GM21528 (cell line): ENCODE measurements at regions not wholly inside any gene's neighbourhood (a gene's known extent, or its start where the extent isn't known, plus 50 kb on each side); places are given as distances from the start of the nearest gene placed in this dataset.

Experiments used
- ATAC-seq: cut with Tn5 transposase; IDR thresholded peaks from one replicate; pipeline ENCODE4 v1.9.1; 2021; ENCODE audit warnings: mild to moderate bottlenecking, moderate library complexity; ENCODE audit not compliant: unreplicated experiment, low FRiP score

DNA sequence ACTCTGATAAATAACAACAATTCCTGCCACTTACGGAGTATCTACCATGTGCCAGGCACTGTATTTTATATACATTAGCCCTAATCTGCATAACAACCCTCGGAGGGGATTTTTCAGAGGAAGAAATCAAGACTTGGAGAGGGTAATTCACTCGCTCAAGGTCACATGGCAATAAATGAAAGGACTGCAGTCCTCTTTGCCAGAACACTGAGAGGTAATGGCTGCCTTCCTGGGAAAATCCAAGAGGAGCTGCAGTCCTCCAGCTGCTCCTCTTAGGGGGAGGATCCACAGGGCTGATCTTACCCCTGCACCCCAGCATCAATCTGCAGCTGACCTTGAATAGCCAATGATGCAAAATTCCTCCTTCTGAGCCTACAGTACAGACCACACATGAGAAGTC lies 114.1 kb upstream of the RPL38 start:
- ATAC-seq: no peak

DNA sequence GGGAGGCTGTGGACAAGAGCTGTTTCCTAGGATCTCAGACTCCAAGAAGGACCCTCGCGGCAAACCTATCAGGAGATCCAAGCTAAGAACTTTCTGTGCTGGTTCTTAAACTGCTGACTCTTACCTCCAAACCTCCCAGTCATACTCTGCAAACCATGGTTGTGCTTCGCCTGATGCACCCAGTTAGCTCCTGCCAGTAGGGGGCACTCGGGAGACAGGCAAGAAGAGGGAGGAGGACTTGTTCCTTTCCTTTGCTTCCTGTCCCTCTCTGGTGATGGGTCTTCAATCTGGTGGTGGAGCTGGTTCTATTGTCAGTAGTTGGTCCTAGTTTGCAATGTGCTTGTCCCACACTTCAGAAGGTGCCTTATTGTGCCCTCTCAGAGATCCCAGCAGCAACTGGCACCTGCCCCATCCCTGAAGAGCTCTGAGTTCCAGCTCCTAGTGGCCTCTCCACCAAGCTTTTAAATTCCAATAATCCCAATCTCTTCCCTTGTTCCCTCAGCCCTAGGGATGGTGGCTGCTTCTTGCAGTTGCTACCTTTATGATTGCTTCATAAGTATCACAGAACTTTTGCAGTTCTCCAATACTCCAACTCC lies 113.5 kb upstream of the RPL38 start:
- no peak for ATAC-seq

DNA sequence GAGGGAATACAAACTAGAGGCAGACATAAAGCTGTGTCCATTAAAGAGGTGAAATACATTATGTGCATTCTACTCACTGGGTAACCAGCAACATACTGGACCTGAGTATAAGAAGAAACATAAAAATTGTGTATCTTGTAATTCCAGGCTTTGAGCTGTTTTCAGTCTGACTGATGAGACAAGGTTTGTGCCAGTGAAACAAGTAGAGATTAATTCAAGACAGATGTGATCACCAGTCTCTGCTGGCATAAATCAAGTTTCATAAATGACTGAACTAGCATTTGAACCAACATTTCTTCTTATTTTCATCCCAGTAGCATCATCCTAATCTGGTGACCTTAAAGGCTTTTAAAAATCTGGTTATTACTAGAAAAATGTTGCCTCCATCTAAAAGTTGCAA lies 108.8 kb upstream of the RPL38 start:
- no peak for ATAC-seq

DNA sequence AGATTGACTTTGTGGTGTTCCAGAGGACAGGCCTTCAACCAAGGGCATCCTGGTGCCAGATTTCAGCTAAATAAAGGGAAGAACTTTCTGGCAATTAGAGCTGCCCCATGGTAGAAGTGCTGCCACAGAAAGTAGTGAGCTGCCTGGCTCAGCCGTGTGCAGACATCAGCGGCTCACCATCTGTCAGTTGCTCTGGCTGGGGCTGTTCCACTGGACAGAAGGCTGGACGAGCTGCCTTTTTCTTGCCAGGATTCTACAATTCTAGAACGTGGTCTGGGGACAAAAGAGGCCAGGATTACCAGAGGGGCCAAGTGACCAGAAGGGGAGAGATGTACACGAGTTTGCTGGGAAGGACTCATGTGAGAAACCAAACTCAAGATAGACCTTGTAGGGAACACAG lies 107.0 kb upstream of the RPL38 start:
- no peak for ATAC-seq

DNA sequence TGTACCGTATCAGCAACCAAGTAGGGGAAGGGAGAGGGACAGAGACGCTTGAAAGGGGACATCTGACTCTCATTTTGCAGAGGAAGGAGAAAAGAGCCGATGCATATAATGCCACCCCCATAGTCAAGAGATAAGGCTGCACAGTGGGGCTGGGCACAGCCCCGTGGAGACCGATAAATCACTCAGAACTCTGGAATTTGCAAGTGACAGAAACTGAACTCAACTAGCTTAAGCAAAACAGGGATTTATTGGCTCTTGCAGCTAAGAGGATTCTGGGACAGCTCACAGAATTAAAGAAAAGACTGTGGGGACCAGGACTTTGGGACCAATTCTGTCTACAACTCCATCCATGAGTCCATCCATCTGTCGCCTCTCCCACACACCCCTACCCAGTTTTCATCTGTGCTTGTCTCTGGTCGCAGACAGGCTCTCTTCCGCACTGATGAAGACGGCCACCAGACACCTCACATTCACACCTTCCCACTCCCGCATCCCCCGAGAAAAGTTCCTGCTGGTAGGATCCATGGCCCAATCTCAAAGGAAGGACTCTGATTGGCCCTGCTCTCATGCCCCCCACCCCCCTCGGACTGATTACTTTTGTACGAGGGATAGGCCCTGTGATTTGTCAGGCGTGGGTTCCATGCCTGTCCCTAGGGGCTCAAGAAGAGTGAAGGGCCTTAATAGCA lies 105.9 kb upstream of the RPL38 start:
- ATAC-seq: no peak

DNA sequence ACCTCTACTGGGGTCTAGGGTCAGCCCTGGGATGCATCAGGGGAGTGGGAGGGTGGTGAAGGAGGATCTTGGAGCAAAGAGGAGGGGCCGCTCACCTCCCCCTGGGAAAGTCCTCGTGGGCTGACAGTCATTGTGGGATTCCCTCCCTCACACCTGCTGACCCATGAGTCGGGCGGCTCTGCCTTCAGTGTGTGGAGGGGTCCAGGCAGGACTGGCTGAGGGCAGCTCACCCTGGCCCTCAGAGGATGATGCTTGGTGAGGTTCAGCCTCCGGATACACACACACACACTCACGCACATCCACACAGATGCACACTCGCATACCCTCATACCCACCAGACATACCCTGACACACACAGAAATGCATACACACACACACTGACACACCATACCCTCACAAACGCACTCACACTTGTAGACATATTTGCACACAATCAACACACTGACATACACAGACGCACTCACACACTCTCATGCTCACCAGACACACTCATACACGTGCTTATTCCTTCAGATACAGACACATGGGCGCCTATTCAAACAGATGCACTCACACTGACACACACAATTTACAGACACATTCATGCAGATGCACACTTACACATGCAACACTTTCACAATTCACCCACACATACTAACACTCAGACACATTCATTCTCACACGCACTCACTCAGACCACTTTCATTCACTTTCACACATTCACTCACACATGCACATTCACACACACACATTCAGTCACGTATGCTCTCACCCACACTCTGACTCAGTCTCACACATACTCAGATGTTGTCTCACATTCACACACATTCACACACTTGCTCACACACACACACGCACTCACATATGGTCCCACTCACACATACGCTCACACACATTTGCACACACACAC lies 105.1 kb upstream of the RPL38 start:
- no peak for ATAC-seq

DNA sequence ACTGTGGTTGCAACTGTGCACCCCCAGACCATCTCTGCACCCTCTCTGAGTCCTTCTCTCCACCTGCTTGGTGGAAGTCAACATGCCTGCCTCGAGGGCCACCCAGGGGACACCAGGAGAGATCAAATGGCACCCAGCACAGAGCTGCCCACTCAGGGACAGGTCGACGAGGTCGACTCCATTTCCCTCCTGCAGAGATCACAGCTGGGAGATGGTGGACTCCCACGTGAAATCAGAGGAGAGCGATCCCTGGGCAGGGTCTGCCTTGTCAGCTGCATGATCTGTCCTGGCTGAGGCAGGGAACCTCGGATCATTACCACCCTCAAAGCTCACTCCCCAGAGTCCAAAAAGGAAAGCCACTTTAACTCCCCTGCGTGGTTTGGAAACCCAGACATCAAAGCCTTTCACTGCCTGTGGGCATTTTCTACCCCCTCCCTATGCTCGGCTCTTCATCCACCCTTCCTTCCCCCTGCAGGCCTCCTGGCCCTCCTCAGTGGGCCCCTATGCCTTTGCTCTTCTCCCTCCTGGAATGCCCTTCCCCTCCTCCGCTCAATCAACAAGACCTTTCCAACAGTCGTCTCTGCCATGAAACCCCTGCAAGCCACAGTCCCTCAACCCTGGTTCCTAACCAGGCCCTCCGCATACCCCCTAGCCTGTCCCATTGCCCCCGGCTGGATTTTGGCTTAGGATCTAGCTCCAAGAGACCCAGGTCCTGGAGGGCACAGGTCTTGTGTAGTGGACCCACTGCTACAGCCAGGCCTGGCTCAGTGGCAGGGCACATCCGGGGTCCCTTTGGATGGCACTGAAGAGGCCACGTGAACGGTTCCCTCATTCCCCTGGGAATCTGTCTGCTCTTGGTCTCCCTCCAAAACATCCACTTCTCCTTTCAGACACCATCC lies 103.8 kb upstream of the RPL38 start:
- ATAC-seq: no peak

DNA sequence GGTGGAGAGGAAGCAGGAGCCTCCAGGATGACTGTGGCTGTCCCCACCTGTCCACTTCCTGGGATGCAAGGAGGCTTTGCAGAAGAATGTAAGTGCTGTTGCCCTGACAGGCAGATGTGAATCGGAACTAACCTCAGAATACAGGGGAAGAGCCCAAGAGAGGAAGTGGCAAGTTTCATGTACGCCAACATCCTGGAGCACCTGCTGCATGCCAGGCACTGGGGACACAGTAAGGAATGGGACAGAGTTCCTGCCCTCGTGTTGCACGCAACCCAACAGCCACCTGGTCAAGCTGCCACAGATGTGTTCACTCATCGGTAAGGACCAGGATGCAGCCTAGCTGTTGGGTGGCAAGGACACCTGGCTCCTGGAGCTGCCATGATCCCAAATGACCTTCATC lies 98.6 kb upstream of the RPL38 start:
- no peak for ATAC-seq

DNA sequence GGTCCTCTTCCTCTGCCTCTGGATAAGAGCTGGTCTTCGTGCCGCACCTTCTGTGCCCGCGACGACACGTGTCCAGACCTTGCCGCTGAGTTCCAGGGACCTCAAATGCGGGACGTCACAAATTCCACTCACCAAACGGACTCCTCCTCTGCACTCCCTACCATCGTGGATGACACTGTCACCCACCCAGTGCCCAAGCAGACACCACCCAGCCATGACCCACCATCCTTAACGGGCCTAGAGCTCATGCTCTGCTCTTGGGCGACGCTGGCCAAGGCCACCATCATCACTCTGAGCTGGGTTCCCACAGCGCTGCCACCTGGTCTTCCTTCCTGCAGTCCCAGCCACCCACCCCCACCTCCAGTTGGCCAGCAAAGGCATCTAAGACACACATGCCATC lies 96.4 kb upstream of the RPL38 start:
- ATAC-seq: no peak

DNA sequence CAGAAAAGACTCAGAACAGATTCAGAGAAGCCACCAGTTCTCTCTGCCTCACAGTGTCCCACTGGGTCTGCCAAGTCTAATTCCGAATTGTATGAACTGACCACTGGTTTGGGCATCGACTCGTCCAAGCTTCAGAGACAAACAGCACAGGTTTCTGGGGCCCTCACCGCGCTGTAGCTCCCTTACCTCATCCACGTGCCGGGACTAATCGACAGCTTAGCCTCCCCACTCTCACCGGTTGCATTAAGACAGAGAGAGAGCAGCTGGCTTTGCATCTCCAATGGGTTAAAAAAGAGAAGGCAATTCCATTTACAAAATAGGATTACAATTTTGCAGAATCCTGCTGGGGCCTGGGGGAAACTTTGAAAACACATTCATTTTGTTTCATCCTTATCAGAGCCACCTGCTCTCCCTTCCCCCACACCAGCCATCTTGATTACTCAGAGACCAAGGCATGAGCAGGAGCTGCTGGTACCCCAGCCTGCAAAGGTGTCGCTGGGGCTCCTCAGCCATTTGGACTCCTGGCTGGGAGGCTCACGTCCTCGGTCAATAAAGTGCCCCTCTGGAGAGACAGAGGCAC lies 95.3 kb upstream of the RPL38 start:
- ATAC-seq: no peak

DNA sequence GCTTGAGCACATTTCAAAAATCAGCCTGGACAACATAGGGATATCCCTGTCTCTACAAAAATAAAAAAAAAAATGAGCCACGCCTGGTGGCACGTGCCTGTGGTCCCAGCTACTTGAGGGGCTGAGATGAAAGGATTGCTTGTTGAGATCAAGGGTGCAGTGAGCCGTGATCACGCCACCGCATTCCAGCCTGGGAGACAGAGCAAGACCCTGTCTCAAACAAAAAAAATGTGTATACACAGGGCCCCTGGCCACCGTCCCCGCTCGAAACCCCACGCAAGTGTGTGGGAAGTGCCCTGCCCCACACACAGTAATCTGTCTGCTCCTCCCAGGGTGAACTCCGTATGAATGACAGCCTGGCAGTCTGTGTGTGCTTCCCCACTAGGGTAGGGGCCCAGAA lies 93.0 kb upstream of the RPL38 start:
- no peak for ATAC-seq

DNA sequence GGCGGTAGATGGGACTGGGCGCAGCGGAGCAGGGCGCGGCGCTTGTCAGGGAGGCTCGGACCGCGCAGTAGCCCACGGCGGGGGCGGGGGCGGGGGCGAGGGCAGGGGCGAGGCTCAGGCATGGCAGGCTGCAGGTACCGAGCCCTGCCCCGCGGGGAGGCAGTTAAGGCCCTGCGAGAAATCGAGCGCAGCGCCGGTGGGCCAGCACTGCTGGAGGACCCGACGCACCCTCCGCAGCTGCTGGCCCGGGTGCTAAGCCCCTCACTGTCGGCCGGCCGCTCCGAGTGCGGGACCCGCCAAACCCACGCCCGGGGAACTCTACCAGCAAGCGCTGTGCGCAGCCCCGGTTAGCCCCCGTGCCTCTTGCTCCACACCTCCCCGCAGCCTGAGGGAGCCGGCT lies 90.2 kb upstream of the RPL38 start:
- ATAC-seq: no peak

DNA sequence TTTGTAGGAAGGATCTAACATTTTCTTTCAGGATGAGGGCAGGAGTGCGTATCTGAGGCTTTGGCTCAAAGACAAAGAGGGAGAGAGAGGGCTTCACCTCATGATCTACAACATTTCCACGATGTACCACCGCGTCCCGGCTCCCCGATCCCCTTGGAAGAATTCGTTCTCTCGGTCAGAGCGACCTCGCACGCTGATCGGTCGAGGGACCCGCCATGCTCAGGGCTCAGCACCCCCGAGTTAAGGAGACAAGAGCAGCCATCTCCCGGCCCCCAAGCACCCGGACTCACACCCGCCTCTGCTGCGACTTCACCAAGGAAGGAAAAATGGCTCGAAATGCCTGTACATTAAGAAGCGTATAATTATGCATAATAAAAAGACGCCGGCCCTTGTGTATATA lies 89.5 kb upstream of the RPL38 start:
- ATAC-seq: no peak

DNA sequence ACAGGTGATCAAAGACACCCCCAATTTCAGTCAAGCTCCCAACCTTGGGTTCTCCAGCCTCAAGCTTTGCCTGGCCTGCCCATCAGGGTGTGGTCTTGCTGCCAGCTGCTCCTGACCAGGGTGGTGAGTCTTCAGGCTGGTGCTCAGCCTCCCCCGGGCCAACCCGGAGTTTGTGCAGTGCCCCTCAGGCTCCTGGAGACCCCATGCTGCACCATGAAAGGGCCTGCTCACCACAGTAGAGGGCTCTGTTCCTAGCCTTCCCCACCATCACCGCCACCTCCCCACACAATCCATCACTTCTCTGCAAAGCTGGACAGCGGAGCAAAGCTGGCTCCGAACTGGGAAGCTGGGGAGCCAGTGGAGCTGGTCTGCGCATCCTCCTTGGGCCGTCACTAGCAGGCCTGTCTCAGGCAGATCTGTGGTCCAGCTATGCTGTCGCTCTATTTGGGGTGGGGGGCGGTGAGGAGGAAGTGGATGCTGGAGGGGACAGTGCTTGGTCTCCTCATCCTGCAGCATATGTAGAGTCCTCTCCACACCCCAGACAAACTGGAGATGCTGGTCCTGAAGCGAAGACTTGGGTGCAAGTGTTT lies 88.5 kb upstream of the RPL38 start:
- ATAC-seq: no peak

DNA sequence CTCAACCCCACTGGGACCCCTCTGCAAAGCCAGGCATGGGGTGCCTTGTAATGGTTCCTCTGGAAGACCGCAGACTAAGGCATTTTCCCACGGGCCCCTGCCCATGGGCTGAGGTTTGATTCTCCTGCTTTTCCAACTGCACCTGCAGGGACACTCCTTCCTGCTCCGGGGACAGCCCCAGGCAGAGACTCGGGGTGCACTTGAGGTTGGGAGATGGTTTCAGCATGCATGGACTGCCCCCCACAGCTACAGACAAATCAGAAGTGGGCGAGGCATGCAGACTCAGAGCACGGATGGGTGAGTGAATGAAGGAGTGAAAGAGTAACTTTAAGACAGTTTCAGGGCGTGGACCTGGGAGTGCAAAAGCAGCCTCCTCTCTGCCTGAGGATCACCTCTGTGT lies 87.9 kb upstream of the RPL38 start:
- ATAC-seq: no peak

DNA sequence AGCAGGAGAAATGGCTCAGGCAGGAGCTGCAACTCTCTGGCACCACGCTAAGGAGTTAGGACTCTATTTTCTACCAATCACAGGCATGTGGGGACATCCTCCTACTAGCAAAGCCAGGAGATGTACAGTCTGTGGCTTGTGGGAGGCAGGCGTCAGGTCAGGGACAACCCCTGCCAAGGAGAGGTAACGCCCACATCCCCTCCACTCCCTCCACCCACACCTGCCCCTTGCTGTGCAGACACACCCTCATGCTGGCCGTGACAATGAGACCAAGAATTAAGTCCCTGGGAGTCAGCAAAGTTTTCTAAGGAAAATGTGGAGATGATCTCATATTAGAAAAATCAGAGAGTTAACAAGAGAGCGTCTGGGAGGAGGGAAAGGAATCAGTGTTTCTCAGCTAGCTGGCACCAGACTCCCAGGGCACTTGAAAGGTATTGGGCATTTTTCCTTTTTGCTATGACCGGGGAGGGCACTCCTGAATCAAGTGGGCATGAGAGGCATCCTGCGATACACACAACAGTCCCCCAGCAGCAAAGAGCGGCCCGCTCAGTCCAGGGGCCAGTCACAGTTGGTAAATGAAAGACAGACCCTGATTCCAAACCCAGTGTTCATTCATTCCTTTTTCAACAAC lies 87.3 kb upstream of the RPL38 start:
- no peak for ATAC-seq

DNA sequence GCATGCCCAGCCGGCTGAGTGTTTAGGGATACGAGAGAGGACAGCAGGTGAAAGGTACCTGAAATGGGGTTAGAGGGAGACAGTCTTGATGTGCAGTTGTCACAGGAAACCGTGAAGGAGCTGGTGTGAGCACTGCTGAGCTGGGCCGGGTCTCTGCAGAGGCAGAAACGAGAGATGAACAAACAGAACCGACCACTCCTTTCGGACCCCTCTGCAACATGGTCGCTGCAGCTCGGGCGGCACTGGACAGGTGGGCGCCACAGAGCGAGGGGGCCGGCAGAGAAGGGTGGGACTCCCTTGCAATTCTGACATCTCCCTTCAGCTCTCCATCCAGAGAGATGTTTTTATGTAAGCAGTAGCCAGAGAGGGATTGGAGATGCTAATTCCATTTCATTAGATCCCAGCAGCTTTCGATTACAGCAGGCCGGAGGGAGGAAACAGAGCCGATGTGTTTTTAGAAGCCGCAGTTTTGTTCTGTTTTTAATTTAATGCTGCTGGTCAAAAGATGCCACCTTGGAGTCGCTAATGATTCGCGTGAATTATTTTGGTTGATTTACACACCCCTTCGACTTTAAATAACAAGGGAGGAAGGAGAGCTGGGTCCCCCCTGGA lies 86.3 kb upstream of the RPL38 start:
- ATAC-seq: no peak

DNA sequence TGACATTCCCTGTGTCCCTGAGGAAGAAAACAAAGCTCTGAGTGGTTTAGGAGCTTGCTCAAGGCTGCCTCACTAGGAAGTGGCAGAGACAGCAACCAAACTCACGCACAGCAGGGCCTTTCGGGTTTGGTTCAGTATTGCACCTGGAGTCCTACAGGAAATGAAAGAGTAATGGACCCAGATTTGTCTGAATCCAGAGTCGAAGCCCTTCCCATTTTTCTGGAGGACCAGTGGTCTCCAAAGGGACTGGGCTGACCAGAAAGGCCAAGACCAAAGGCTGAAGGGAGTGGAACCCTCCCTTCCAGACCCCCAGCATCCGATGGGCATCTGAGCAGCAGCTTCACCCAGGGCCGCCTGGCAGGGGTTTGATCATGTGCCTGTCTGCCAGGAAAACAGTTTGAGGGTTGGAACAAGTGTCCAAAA lies 85.5 kb upstream of the RPL38 start:
- ATAC-seq: no peak

DNA sequence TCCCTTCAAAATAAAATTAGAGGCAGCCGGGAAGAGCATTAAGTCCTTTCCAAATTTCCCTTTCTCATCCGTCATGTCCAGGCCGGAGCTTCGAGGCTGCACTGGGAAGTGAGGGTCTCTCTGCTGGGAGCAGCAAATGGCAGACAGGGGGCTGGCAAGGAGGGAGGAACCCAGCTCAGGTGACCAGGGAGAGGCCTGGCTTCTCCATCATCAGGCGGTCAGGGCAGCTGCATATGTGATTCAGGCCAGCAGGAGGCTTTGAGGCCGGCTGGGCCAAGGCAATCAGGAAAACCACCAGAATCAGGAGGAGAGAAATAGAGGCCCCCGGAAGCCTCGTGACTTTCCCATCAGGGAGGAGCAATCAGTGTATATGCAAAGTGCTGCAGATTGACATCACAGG lies 85.0 kb upstream of the RPL38 start:
- no peak for ATAC-seq
